K562 (cell line): ENCODE measurements at regions not wholly inside any gene's neighbourhood (a gene's known extent, or its start where the extent isn't known, plus 50 kb on each side); places are given as distances from the start of the nearest gene placed in this dataset.

ENCODE experiments used
- ARID1B ChIP-seq: fragments of 450-650 bp; IDR thresholded peaks from 2 replicates; pipeline ENCODE4 v1.6.1; 2016; ENCODE audit warnings: antibody characterized with exemption, mild to moderate bottlenecking, inconsistent platforms
- ESRRB ChIP-seq: fragments of 250-450 bp; sonication (Bioruptor Pico); IDR thresholded peaks from 2 replicates; pipeline ENCODE4 v1.5.0; 2020; ENCODE audit warnings: mild to moderate bottlenecking, moderate library complexity, borderline replicate concordance
- LCOR ChIP-seq: sonication (generic); formaldehyde crosslinking; IDR thresholded peaks from 2 replicates; pipeline ENCODE4 v1.8.0; 2022; ENCODE audit warnings: mild to moderate bottlenecking, missing genetic modification reagents
- RBBP5 ChIP-seq: fragments of 200-600 bp; sonication (generic); IDR thresholded peaks from 2 replicates; pipeline ENCODE4 v1.6.1; 2012; ENCODE audit warnings: borderline replicate concordance, mild to moderate bottlenecking, low read length, control low read depth, inconsistent platforms; ENCODE audit not compliant: insufficient read depth, poor library complexity, severe bottlenecking
- SMC3 ChIP-seq: conservative IDR thresholded peaks from 2 replicates; pipeline ENCODE4 v1.6.1; 2011; ENCODE audit warnings: low read depth, low read length, improper control_type of control experiment; ENCODE audit not compliant: insufficient read depth
- TAL1 ChIP-seq: fragments of 450-650 bp; IDR thresholded peaks from 2 replicates; pipeline ENCODE4 v1.6.1; 2016; ENCODE audit warnings: mild to moderate bottlenecking
- ZNF76 ChIP-seq: fragments of 250-450 bp; sonication (Bioruptor Pico); IDR thresholded peaks from 2 replicates; pipeline ENCODE4 v1.4.0; 2020; ENCODE audit warnings: mild to moderate bottlenecking, moderate library complexity, borderline replicate concordance
- TF ChIP-seq, protein P1 (sequence below), 2 experiments: fragments of 450-650 bp; formaldehyde crosslinking in 1 of 2; IDR thresholded peaks; 2 replicates each; pipeline versions ENCODE4 v1.4.0 to v1.6.1; 2014 to 2020; ENCODE audit warnings: mild to moderate bottlenecking in 2 of 2, borderline replicate concordance in 1 of 2, low read depth in 1 of 2
- TF ChIP-seq, protein P2 (sequence below), 2 experiments: fragments of 450-650 bp in 1 of 2; sonication (generic) in 1 of 2; formaldehyde crosslinking in 1 of 2; IDR thresholded peaks in 1 of 2; conservative IDR thresholded peaks in 1 of 2; 2 replicates each; pipeline versions ENCODE4 v1.6.1 to v1.8.1; 2016 to 2023; ENCODE audit warnings: mild to moderate bottlenecking in 2 of 2, moderate library complexity in 2 of 2, inconsistent platforms in 1 of 2, missing genetic modification reagents in 1 of 2

GRCh38 chr6:166775180-166775922, 148.3 kb upstream of the RPS6KA2 start (continued):
- TF ChIP-seq, protein P1, sequence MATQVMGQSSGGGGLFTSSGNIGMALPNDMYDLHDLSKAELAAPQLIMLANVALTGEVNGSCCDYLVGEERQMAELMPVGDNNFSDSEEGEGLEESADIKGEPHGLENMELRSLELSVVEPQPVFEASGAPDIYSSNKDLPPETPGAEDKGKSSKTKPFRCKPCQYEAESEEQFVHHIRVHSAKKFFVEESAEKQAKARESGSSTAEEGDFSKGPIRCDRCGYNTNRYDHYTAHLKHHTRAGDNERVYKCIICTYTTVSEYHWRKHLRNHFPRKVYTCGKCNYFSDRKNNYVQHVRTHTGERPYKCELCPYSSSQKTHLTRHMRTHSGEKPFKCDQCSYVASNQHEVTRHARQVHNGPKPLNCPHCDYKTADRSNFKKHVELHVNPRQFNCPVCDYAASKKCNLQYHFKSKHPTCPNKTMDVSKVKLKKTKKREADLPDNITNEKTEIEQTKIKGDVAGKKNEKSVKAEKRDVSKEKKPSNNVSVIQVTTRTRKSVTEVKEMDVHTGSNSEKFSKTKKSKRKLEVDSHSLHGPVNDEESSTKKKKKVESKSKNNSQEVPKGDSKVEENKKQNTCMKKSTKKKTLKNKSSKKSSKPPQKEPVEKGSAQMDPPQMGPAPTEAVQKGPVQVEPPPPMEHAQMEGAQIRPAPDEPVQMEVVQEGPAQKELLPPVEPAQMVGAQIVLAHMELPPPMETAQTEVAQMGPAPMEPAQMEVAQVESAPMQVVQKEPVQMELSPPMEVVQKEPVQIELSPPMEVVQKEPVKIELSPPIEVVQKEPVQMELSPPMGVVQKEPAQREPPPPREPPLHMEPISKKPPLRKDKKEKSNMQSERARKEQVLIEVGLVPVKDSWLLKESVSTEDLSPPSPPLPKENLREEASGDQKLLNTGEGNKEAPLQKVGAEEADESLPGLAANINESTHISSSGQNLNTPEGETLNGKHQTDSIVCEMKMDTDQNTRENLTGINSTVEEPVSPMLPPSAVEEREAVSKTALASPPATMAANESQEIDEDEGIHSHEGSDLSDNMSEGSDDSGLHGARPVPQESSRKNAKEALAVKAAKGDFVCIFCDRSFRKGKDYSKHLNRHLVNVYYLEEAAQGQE (IDR thresholded peaks at IDR 0.05; ENCODE audit: borderline replicate concordance), result peak; percentile 64; the same call in 1 of the 2 replicates
- TF ChIP-seq, protein P1 (CRISPR knock-in tag; IDR thresholded peaks at IDR 0.05; ENCODE audit: low read depth), result no peak
- TF ChIP-seq ZNF76 (CRISPR knock-in tag), result no peak
- TF ChIP-seq, protein P2, sequence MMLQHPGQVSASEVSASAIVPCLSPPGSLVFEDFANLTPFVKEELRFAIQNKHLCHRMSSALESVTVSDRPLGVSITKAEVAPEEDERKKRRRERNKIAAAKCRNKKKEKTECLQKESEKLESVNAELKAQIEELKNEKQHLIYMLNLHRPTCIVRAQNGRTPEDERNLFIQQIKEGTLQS (IDR thresholded peaks at IDR 0.05), result no peak
- TF ChIP-seq, protein P2 (CRISPR knock-in tag; conservative IDR thresholded peaks at IDR 0.05), result 0 out of 2 replicates have a peak, but pooled peaks have one; percentile 43
- no peak for TF ChIP-seq TAL1
- TF ChIP-seq ARID1B, result no peak
- TF ChIP-seq SMC3, result peak; percentile 81
- TF ChIP-seq ESRRB (CRISPR knock-in tag), result no peak
- no peak for TF ChIP-seq RBBP5
- peak; percentile 55; the same call in 1 of the 2 replicates for TF ChIP-seq LCOR
